GM18519 (cell line): ENCODE measurements at regions not wholly inside any gene's neighbourhood (a gene's known extent, or its start where the extent isn't known, plus 50 kb on each side); places are given as distances from the start of the nearest gene placed in this dataset.
"Not testable (repeated sequence)": the region's sequence is repeated elsewhere in the genome, so short reads cannot be mapped to it uniquely, and the experiment has no call there.

Experiments
- ATAC-seq: cut with Tn5 transposase; IDR thresholded peaks from one replicate; pipeline ENCODE4 v1.9.1; 2021; ENCODE audit warnings: mild to moderate bottlenecking, moderate library complexity; ENCODE audit not compliant: unreplicated experiment, low FRiP score

GRCh38 chr2:3899536-3900155 lies 196.3 kb downstream of the DCDC2C start:
- no peak for ATAC-seq

- ATAC-seq: no peak
These were observed 198.8 kb downstream of the DCDC2C start for GRCh38 chr2:3902131-3902530.

GRCh38 chr2:3904061-3904460 lies 200.7 kb downstream of the DCDC2C start:
- ATAC-seq: no peak

- not testable (repeated sequence) for ATAC-seq
These were observed 205.1 kb downstream of the DCDC2C start for GRCh38 chr2:3908498-3908897.

GRCh38 chr2:3911882-3912455 lies 208.6 kb downstream of the DCDC2C start:
- ATAC-seq: no peak

GRCh38 chr2:3913166-3913565 lies 209.8 kb downstream of the DCDC2C start:
- ATAC-seq: no peak

- ATAC-seq: no peak
These were observed 210.9 kb downstream of the DCDC2C start for GRCh38 chr2:3914241-3914640.

- no peak for ATAC-seq
These were observed 223.7 kb downstream of the DCDC2C start for GRCh38 chr2:3927031-3927430.

- ATAC-seq: no peak
These were observed 226.0 kb downstream of the DCDC2C start for GRCh38 chr2:3929374-3929773.

GRCh38 chr2:3930246-3930645 lies 226.9 kb downstream of the DCDC2C start:
- ATAC-seq: no peak

- ATAC-seq: no peak
These were observed 237.3 kb downstream of the DCDC2C start for GRCh38 chr2:3940661-3941060.

- no peak for ATAC-seq
These were observed 239.5 kb downstream of the DCDC2C start for GRCh38 chr2:3942841-3943240.

- no peak for ATAC-seq
These were observed 240.7 kb downstream of the DCDC2C start for GRCh38 chr2:3944071-3944470.

GRCh38 chr2:3944841-3945240 lies 241.5 kb downstream of the DCDC2C start:
- ATAC-seq: no peak

GRCh38 chr2:3948191-3948590 lies 244.8 kb downstream of the DCDC2C start:
- no peak for ATAC-seq

GRCh38 chr2:3951131-3951954 lies 248.0 kb downstream of the DCDC2C start:
- no peak for ATAC-seq

- ATAC-seq: no peak
These were observed 249.6 kb downstream of the DCDC2C start for GRCh38 chr2:3952866-3953516.

- no peak for ATAC-seq
These were observed 250.9 kb downstream of the DCDC2C start for GRCh38 chr2:3954261-3954660.

GRCh38 chr2:3956406-3956805 lies 253.0 kb downstream of the DCDC2C start:
- ATAC-seq: no peak

GRCh38 chr2:3956892-3957291 lies 253.5 kb downstream of the DCDC2C start:
- ATAC-seq: no peak

- no peak for ATAC-seq
These were observed 255.1 kb downstream of the DCDC2C start for GRCh38 chr2:3958465-3958864.
